ENCODE measurements at regions not wholly inside any gene's neighbourhood (a gene's known extent, or its start where the extent isn't known, plus 50 kb on each side); places are given as distances from the start of the nearest gene placed in this dataset.
"Not testable (repeated sequence)": the region's sequence is repeated elsewhere in the genome, so short reads cannot be mapped to it uniquely, and the experiment has no call there.

- Histone ChIP-seq H3K9me3 (peaks cover 0 to 79% (median 42%) of the 10 kb centered on the region in 8 donors), H3K27me3 (replicated peaks in 1 of 7) (no peaks in the 10 kb centered on the region), H3K4me3 (no peak overlapping the region), H3K27ac (no peak overlapping the region), H3K4me1 (no peaks in the 10 kb centered on the region), H3K36me3 (no peaks in the 10 kb centered on the region)
- TF ChIP-seq POLR2A (IDR thresholded peaks at IDR 0.05), result no peak
- TF ChIP-seq POLR2AphosphoS5 (IDR thresholded peaks at IDR 0.05), result no peak
- TF ChIP-seq, protein P1, sequence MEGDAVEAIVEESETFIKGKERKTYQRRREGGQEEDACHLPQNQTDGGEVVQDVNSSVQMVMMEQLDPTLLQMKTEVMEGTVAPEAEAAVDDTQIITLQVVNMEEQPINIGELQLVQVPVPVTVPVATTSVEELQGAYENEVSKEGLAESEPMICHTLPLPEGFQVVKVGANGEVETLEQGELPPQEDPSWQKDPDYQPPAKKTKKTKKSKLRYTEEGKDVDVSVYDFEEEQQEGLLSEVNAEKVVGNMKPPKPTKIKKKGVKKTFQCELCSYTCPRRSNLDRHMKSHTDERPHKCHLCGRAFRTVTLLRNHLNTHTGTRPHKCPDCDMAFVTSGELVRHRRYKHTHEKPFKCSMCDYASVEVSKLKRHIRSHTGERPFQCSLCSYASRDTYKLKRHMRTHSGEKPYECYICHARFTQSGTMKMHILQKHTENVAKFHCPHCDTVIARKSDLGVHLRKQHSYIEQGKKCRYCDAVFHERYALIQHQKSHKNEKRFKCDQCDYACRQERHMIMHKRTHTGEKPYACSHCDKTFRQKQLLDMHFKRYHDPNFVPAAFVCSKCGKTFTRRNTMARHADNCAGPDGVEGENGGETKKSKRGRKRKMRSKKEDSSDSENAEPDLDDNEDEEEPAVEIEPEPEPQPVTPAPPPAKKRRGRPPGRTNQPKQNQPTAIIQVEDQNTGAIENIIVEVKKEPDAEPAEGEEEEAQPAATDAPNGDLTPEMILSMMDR (IDR thresholded peaks at IDR 0.05 in 8 of 11, conservative IDR thresholded peaks at IDR 0.05 in 3 of 11), result no peak
- intact Hi-C loops (cut with DNase I; ENCODE audit: low total_unique reads), result no loop called here
- DNase-seq, result no peak
Observed at GRCh38 chr16:35602116-35602515, 2142.7 kb downstream of the TP53TG3F start.

DNA sequence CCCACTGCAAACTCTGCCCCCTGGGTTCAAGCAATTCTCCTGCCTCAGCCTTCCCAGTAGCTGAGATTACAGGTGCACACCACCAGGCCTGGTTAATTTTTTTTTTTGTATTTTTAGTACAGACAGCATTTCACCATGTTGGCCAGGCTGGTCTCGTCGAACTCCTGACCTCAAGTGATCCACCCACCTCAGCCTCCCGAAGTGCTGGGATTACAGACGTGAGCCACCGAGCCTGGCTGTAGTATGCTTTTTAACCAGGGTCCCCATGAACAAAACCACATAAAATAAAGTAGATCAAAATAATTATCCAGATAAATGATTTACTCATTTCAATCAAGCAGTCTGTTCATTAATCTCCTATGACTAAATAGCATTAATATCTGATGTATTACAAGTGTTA lies 2144.0 kb downstream of the TP53TG3F start:
- intact Hi-C loops (cut with DNase I; ENCODE audit: low total_unique reads); H3K4me1 ChIP-seq; H3K27ac ChIP-seq; H3K27me3 ChIP-seq (replicated peaks in 1 of 7); H3K36me3 ChIP-seq; DNase-seq; H3K4me3 ChIP-seq: not testable (repeated sequence)
- peaks cover 0 to 76% (median 49%) of the 10 kb centered on the region in 8 donors for H3K9me3 ChIP-seq
- 80 to 91% (median 84%) methylated on average over 5 of the region's 5 CpGs for WGBS, 5 donors

DNA sequence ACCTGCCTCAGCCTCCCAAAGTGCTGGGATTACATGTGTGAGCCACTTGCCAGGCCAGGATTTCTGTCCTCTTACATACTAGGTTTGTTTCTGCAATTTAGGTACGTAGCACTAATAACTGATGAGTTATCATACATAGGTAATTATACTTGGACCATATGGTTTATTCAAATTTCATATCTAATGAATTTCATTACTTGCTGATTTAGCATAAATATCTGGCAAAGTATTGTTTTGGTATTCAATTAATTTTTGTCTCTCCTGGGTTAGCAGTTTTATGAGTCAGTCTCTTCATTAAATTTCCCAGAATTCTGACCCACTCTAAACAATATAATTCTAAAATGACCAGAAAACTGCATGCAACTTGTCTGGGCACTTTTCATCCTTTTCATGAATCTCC lies 2146.5 kb downstream of the TP53TG3F start:
- WGBS, 5 donors, result 50 to 76% (median 67%) methylated on average over 1 of the region's 1 CpG
- intact Hi-C loops (cut with DNase I; ENCODE audit: low total_unique reads), result no loop called here

GRCh38 chr16:35614883-35615282 lies 2155.5 kb downstream of the TP53TG3F start:
- H3K4me1 ChIP-seq; H3K27ac ChIP-seq; intact Hi-C loops (cut with DNase I; ENCODE audit: low total_unique reads); H3K36me3 ChIP-seq; DNase-seq; H3K27me3 ChIP-seq (replicated peaks in 1 of 7); H3K4me3 ChIP-seq: not testable (repeated sequence)
- H3K9me3 ChIP-seq, result peaks cover 7 to 60% (median 46%) of the 10 kb centered on the region in 8 donors
- WGBS, 5 donors, result 44 to 59% (median 50%) methylated on average over 2 of the region's 2 CpGs

More for the DNA sequence above, 2146.5 kb downstream of the TP53TG3F start:
- no peak for TF ChIP-seq POLR2A (IDR thresholded peaks at IDR 0.05)
- TF ChIP-seq POLR2AphosphoS5 (IDR thresholded peaks at IDR 0.05), result no peak
- TF ChIP-seq, protein P1 (IDR thresholded peaks at IDR 0.05 in 8 of 11, conservative IDR thresholded peaks at IDR 0.05 in 3 of 11), result no peak
- no peaks in the 10 kb centered on the region for H3K27me3 ChIP-seq (replicated peaks in 1 of 7)
- no peak overlapping the region for H3K27ac ChIP-seq
- DNase-seq, result no peak
- H3K36me3 ChIP-seq, result no peaks in the 10 kb centered on the region
- H3K9me3 ChIP-seq, result peaks cover 0 to 54% (median 25%) of the 10 kb centered on the region in 8 donors
- no peak overlapping the region for H3K4me3 ChIP-seq
- no peaks in the 10 kb centered on the region for H3K4me1 ChIP-seq

DNA sequence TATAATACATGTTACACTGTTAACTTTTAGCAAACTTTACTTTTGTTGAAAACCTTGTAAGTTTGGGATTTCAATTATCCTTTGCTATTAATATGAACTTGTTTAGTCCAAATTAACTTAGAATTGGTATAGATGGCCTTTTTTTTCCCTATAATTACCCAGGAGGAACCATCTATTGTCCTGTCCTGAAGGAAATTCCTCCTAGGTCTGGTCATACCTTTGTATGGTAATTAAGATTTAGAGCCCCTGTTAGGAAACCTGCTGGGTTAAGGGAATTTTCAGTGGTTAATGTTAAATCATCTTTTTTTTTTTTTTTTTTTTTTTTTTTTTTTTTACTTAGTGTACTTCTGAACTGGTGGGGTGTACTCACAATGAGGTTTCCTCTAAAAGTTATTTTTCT lies 2159.8 kb downstream of the TP53TG3F start:
- H3K27me3 ChIP-seq (replicated peaks in 1 of 7); DNase-seq; H3K27ac ChIP-seq; intact Hi-C loops (cut with DNase I; ENCODE audit: low total_unique reads); H3K36me3 ChIP-seq; H3K4me3 ChIP-seq; H3K4me1 ChIP-seq: not testable (repeated sequence)
- peaks cover 7 to 99% (median 75%) of the 10 kb centered on the region in 8 donors for H3K9me3 ChIP-seq

DNA sequence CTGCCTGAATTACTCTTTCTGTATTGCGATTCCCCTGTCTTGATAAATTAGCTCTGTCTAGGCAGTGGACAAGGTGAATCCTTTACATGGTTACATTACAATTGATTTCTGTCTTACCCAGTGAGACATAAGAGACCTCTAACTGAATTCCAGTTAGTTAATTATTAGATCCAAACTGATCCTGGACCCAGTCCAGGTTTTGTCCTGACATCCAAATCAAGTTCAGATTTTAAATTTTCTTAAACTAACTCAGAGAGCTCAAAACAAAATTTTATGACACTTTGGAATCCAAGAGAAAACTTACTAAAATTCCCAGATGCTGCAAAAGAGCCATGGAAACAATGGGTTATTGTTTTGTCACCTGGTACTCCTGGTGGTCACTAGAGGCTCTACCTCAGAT lies 2166.6 kb downstream of the TP53TG3F start:
- no peak for DNase-seq
- intact Hi-C loops (cut with DNase I; ENCODE audit: low total_unique reads), result no loop called here
- Histone ChIP-seq H3K9me3 (peaks cover 0 to 91% (median 78%) of the 10 kb centered on the region in 8 donors), H3K36me3 (no peaks in the 10 kb centered on the region), H3K27ac (no peak overlapping the region), H3K27me3 (replicated peaks in 1 of 7) (no peaks in the 10 kb centered on the region), H3K4me1 (no peaks in the 10 kb centered on the region), H3K4me3 (no peak overlapping the region)
- 68 to 89% (median 78%) methylated on average over 1 of the region's 1 CpG for WGBS, 5 donors
- TF ChIP-seq POLR2A (IDR thresholded peaks at IDR 0.05) (no peak), POLR2AphosphoS5 (IDR thresholded peaks at IDR 0.05) (no peak)
- TF ChIP-seq, protein P1 (IDR thresholded peaks at IDR 0.05 in 8 of 11, conservative IDR thresholded peaks at IDR 0.05 in 3 of 11), result no peak
